ENCODE measurements at regions not wholly inside any gene's neighbourhood (a gene's known extent, or its start where the extent isn't known, plus 50 kb on each side); places are given as distances from the start of the nearest gene placed in this dataset.
A peak's percentile ranks its signal among the peaks of the same experiment; 100 is the strongest.

- DNase-seq (ENCODE audit: extremely low spot score, unreplicated experiment) = no peak
- Mint-ChIP-seq H3K4me3 (ENCODE audit: unreplicated experiment) (no peak overlapping the region), H3K36me3 (ENCODE audit: unreplicated experiment) (peaks cover 2% of the 10 kb centered on the region), H3K27ac (ENCODE audit: unreplicated experiment) (peak overlapping the region; percentile 49), H3K4me1 (ENCODE audit: unreplicated experiment) (peaks cover 9% of the 10 kb centered on the region), H3K27me3 (ENCODE audit: unreplicated experiment) (peaks cover 8% of the 10 kb centered on the region), H3K9me3 (ENCODE audit: unreplicated experiment) (peaks cover 7% of the 10 kb centered on the region)
- TF ChIP-seq CTCF (IDR thresholded peaks at IDR 0.05) = no peak
These were observed 382.3 kb downstream of the CD83 start for GRCh38 chr6:14499841-14500240.

GRCh38 chr6:14500809-14501208, 383.2 kb downstream of the CD83 start:
- Mint-ChIP-seq H3K27ac (ENCODE audit: unreplicated experiment) (no peak overlapping the region), H3K27me3 (ENCODE audit: unreplicated experiment) (peaks cover 4% of the 10 kb centered on the region), H3K4me1 (ENCODE audit: unreplicated experiment) (peaks cover 9% of the 10 kb centered on the region), H3K9me3 (ENCODE audit: unreplicated experiment) (peaks cover 7% of the 10 kb centered on the region), H3K4me3 (ENCODE audit: unreplicated experiment) (no peak overlapping the region), H3K36me3 (ENCODE audit: unreplicated experiment) (peaks cover 2% of the 10 kb centered on the region)
- no peak for TF ChIP-seq CTCF (IDR thresholded peaks at IDR 0.05)
- DNase-seq (ENCODE audit: extremely low spot score, unreplicated experiment) = no peak

GRCh38 chr6:14501240-14501639, 383.7 kb downstream of the CD83 start:
- TF ChIP-seq CTCF (IDR thresholded peaks at IDR 0.05) = no peak
- DNase-seq (ENCODE audit: extremely low spot score, unreplicated experiment) = no peak
- Mint-ChIP-seq H3K27me3 (ENCODE audit: unreplicated experiment) (no peaks in the 10 kb centered on the region), H3K4me1 (ENCODE audit: unreplicated experiment) (peaks cover 9% of the 10 kb centered on the region), H3K27ac (ENCODE audit: unreplicated experiment) (no peak overlapping the region), H3K4me3 (ENCODE audit: unreplicated experiment) (no peak overlapping the region), H3K36me3 (ENCODE audit: unreplicated experiment) (peaks cover 2% of the 10 kb centered on the region), H3K9me3 (ENCODE audit: unreplicated experiment) (peaks cover 4% of the 10 kb centered on the region)

GRCh38 chr6:14501914-14502313, 384.3 kb downstream of the CD83 start:
- no peaks in the 10 kb centered on the region for H3K36me3 Mint-ChIP-seq (ENCODE audit: unreplicated experiment)
- H3K4me1 Mint-ChIP-seq (ENCODE audit: unreplicated experiment) = peaks cover 9% of the 10 kb centered on the region
- H3K9me3 Mint-ChIP-seq (ENCODE audit: unreplicated experiment) = no peaks in the 10 kb centered on the region
- no peak overlapping the region for H3K4me3 Mint-ChIP-seq (ENCODE audit: unreplicated experiment)
- no peaks in the 10 kb centered on the region for H3K27me3 Mint-ChIP-seq (ENCODE audit: unreplicated experiment)
- no peak overlapping the region for H3K27ac Mint-ChIP-seq (ENCODE audit: unreplicated experiment)
- no peak for DNase-seq (ENCODE audit: extremely low spot score, unreplicated experiment)
- no peak for TF ChIP-seq CTCF (IDR thresholded peaks at IDR 0.05)

GRCh38 chr6:14502551-14502950, 385.0 kb downstream of the CD83 start:
- Mint-ChIP-seq H3K9me3 (ENCODE audit: unreplicated experiment) (no peaks in the 10 kb centered on the region), H3K4me3 (ENCODE audit: unreplicated experiment) (no peak overlapping the region), H3K36me3 (ENCODE audit: unreplicated experiment) (no peaks in the 10 kb centered on the region), H3K4me1 (ENCODE audit: unreplicated experiment) (peaks cover 9% of the 10 kb centered on the region), H3K27me3 (ENCODE audit: unreplicated experiment) (no peaks in the 10 kb centered on the region), H3K27ac (ENCODE audit: unreplicated experiment) (no peak overlapping the region)
- no peak for DNase-seq (ENCODE audit: extremely low spot score, unreplicated experiment)
- no peak for TF ChIP-seq CTCF (IDR thresholded peaks at IDR 0.05)

Measured in osteocyte (in vitro differentiated cells).